ENCODE measurements at regions not wholly inside any gene's neighbourhood (a gene's known extent, or its start where the extent isn't known, plus 50 kb on each side); places are given as distances from the start of the nearest gene placed in this dataset.

DNA sequence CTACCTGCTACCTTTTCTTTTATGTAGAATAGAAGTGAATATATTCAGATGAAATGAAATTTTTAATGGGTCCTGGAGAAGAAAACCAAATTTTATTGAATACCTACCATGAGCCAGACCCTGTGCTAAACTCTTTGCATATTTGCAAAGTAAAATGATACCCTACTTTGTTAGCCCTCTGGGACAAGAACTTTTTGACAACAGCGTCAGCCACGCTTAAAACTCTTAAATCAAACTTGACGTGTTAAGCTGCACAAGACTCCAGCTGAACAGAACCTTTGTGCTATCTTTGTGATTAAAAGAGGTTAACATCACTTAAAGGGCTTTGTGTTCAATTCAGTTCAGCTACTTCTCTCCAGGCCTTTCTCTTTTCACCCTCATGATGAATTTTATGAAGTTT lies 316.5 kb downstream of the MEX3B start:
- H3K27ac ChIP-seq (ENCODE audit: insufficient read length, low read depth, low read length), result no peak overlapping the region
- H3K14ac ChIP-seq (ENCODE audit: insufficient read depth, low read length), result no peak overlapping the region
- no peak overlapping the region for H2BK20ac ChIP-seq (ENCODE audit: low read depth, low read length, poor library complexity, severe bottlenecking)
- H3T11ph ChIP-seq (ENCODE audit: low read length), result no peak overlapping the region
- no peak overlapping the region for H2BK5ac ChIP-seq (ENCODE audit: insufficient read length, low read length)
- H3K23me2 ChIP-seq (ENCODE audit: insufficient read length, low read depth, low read length, poor library complexity, severe bottlenecking), result no peaks in the 10 kb centered on the region
- H3K79me1 ChIP-seq (ENCODE audit: insufficient read depth, low read depth, low read length, poor library complexity, severe bottlenecking), result no peaks in the 10 kb centered on the region
- no peaks in the 10 kb centered on the region for H3K4me1 ChIP-seq (ENCODE audit: insufficient read depth, low read length)
- Mint-ChIP-seq H3K27ac (no peak overlapping the region), H3K27me3 (ENCODE audit: low read depth) (peaks cover 2% of the 10 kb centered on the region; the same call in 1 of the 2 replicates), H3K9me3 (peaks cover 47% of the 10 kb centered on the region in 2 experiments), H3K4me3 (no peak overlapping the region), H3K4me1 (peaks cover 3 to 6% of the 10 kb centered on the region in 2 experiments; a peak in 1 of 4 replicates), H3K36me3 (ENCODE audit: insufficient read depth in 1 of 3, low read depth in 3 of 3) (peaks cover 34 to 51% (median 50%) of the 10 kb centered on the region in 3 experiments)
- TF ChIP-seq, protein P1, sequence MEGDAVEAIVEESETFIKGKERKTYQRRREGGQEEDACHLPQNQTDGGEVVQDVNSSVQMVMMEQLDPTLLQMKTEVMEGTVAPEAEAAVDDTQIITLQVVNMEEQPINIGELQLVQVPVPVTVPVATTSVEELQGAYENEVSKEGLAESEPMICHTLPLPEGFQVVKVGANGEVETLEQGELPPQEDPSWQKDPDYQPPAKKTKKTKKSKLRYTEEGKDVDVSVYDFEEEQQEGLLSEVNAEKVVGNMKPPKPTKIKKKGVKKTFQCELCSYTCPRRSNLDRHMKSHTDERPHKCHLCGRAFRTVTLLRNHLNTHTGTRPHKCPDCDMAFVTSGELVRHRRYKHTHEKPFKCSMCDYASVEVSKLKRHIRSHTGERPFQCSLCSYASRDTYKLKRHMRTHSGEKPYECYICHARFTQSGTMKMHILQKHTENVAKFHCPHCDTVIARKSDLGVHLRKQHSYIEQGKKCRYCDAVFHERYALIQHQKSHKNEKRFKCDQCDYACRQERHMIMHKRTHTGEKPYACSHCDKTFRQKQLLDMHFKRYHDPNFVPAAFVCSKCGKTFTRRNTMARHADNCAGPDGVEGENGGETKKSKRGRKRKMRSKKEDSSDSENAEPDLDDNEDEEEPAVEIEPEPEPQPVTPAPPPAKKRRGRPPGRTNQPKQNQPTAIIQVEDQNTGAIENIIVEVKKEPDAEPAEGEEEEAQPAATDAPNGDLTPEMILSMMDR (conservative IDR thresholded peaks at IDR 0.05), result no peak
- H3K9me3 ChIP-seq (ENCODE audit: control insufficient read depth, low read depth, low read length), result peaks cover 27% of the 10 kb centered on the region
- H2AFZ ChIP-seq (ENCODE audit: low read length), result no peak overlapping the region
- no peak overlapping the region for H2AK5ac ChIP-seq (ENCODE audit: insufficient read length, low read length)
- no peak overlapping the region for H4K91ac ChIP-seq (ENCODE audit: insufficient read length, low read depth, low read length)
- no peak overlapping the region for H2BK120ac ChIP-seq (ENCODE audit: low read depth, low read length, poor library complexity, severe bottlenecking)
- no peak overlapping the region for H3K4ac ChIP-seq (ENCODE audit: low read depth, low read length)
- DNase-seq, result no peak
- no peak overlapping the region for H3K23ac ChIP-seq (ENCODE audit: insufficient read length, low read depth, low read length)
- H4K20me1 ChIP-seq (ENCODE audit: control insufficient read depth, insufficient read depth, insufficient read length), result no peaks in the 10 kb centered on the region
- H3K9ac ChIP-seq (ENCODE audit: extremely low read depth, insufficient read length, low read length), result no peak overlapping the region
- no peaks in the 10 kb centered on the region for H3K79me2 ChIP-seq (ENCODE audit: insufficient read depth, low read length)
- H4K8ac ChIP-seq (replicated peaks; ENCODE audit: insufficient read length, low read depth, low read length), result no peak overlapping the region
- no CpG with 5 or more reads among the region's 3 CpGs for WGBS (ENCODE audit: extremely low coverage, insufficient read length, low lambda C conversion rate)
- H3K27me3 ChIP-seq (ENCODE audit: insufficient read depth, low read length), result no peaks in the 10 kb centered on the region
- H2BK12ac ChIP-seq (ENCODE audit: insufficient read length, low read depth, low read length), result no peak overlapping the region
- no peak overlapping the region for H4K5ac ChIP-seq (ENCODE audit: insufficient read length, low read depth, low read length)
- H2BK15ac ChIP-seq (ENCODE audit: low read depth, low read length), result no peak overlapping the region
- no peak overlapping the region for H3K18ac ChIP-seq (ENCODE audit: insufficient read length, low read depth, low read length)
- no peak overlapping the region for H3K56ac ChIP-seq (ENCODE audit: insufficient read length, low read depth, low read length)
- no peak overlapping the region for H3K4me2 ChIP-seq (ENCODE audit: insufficient read depth, insufficient read length, low read length)

Data from H9 (cell line).